Mucosa of rectum (tissue), 2 donors: ENCODE measurements at regions not wholly inside any gene's neighbourhood (a gene's known extent, or its start where the extent isn't known, plus 50 kb on each side); places are given as distances from the start of the nearest gene placed in this dataset.

Source experiments
- H3K27ac ChIP-seq, 2 donors: one replicate each; pipeline ENCODE4 v1.7.0; 2013; ENCODE audit warnings: inconsistent platforms in 2 of 2, low read depth in 2 of 2, low read length in 2 of 2
- H3K27me3 ChIP-seq, 2 donors: one replicate each; pipeline ENCODE4 v1.7.0; 2013; ENCODE audit warnings: low read length in 2 of 2; ENCODE audit not compliant: control insufficient read depth in 2 of 2, insufficient read depth in 2 of 2
- H3K36me3 ChIP-seq, 2 donors: one replicate each; pipeline ENCODE4 v1.7.0; 2013; ENCODE audit warnings: low read length in 2 of 2; ENCODE audit not compliant: control insufficient read depth in 2 of 2, insufficient read depth in 2 of 2
- H3K4me1 ChIP-seq, 2 donors: one replicate each; pipeline ENCODE4 v1.7.0; 2013; ENCODE audit warnings: low read length in 2 of 2, mild to moderate bottlenecking in 1 of 2; ENCODE audit not compliant: control insufficient read depth in 2 of 2, insufficient read depth in 2 of 2
- H3K4me3 ChIP-seq, 2 donors: one replicate each; pipeline ENCODE4 v1.7.0; 2013; ENCODE audit warnings: low read length in 2 of 2
- H3K9ac ChIP-seq, 2 donors: one replicate each; pipeline ENCODE4 v1.7.0; 2013; ENCODE audit warnings: low read length in 2 of 2, low read depth in 1 of 2, mild to moderate bottlenecking in 1 of 2
- H3K9me3 ChIP-seq, 2 donors: one replicate each; pipeline ENCODE4 v1.7.0; 2013; ENCODE audit warnings: low read length in 2 of 2; ENCODE audit not compliant: control insufficient read depth in 2 of 2
- donor health status: healthy.
- donor health status: Normal muscosa, but diverticular disease.

- H3K9ac ChIP-seq, result no peak overlapping the region
- H3K4me3 ChIP-seq, result no peak overlapping the region
- H3K36me3 ChIP-seq, result no peaks in the 10 kb centered on the region
- no peaks in the 10 kb centered on the region for H3K4me1 ChIP-seq
- no peak overlapping the region for H3K27ac ChIP-seq
- H3K9me3 ChIP-seq, result no peaks in the 10 kb centered on the region
- no peaks in the 10 kb centered on the region for H3K27me3 ChIP-seq
These were observed 401.9 kb upstream of the PHF14 start for GRCh38 chr7:10571759-10572158.

- H3K9me3 ChIP-seq, result no peaks in the 10 kb centered on the region
- no peak overlapping the region for H3K27ac ChIP-seq
- H3K4me1 ChIP-seq, result no peaks in the 10 kb centered on the region
- H3K27me3 ChIP-seq, result no peaks in the 10 kb centered on the region
- H3K9ac ChIP-seq, result no peak overlapping the region
- no peak overlapping the region for H3K4me3 ChIP-seq
- no peaks in the 10 kb centered on the region for H3K36me3 ChIP-seq
These were observed 395.8 kb upstream of the PHF14 start for GRCh38 chr7:10577866-10578374.

GRCh38 chr7:10579561-10579960 lies 394.1 kb upstream of the PHF14 start:
- Histone ChIP-seq H3K9ac (no peak overlapping the region), H3K4me1 (no peaks in the 10 kb centered on the region), H3K27ac (no peak overlapping the region), H3K4me3 (no peak overlapping the region), H3K9me3 (no peaks in the 10 kb centered on the region), H3K36me3 (no peaks in the 10 kb centered on the region), H3K27me3 (no peaks in the 10 kb centered on the region)

GRCh38 chr7:10584886-10585285 lies 388.8 kb upstream of the PHF14 start:
- no peaks in the 10 kb centered on the region for H3K27me3 ChIP-seq
- no peaks in the 10 kb centered on the region for H3K9me3 ChIP-seq
- no peak overlapping the region for H3K9ac ChIP-seq
- no peak overlapping the region for H3K4me3 ChIP-seq
- no peaks in the 10 kb centered on the region for H3K4me1 ChIP-seq
- no peaks in the 10 kb centered on the region for H3K36me3 ChIP-seq
- H3K27ac ChIP-seq, result no peak overlapping the region

- H3K27me3 ChIP-seq, result no peaks in the 10 kb centered on the region
- H3K4me3 ChIP-seq, result no peak overlapping the region
- H3K4me1 ChIP-seq, result no peaks in the 10 kb centered on the region
- H3K9ac ChIP-seq, result no peak overlapping the region
- H3K36me3 ChIP-seq, result no peaks in the 10 kb centered on the region
- no peaks in the 10 kb centered on the region for H3K9me3 ChIP-seq
- H3K27ac ChIP-seq, result no peak overlapping the region
These were observed 385.6 kb upstream of the PHF14 start for GRCh38 chr7:10588084-10588483.

- Histone ChIP-seq H3K27ac (no peak overlapping the region), H3K4me1 (no peaks in the 10 kb centered on the region), H3K36me3 (no peaks in the 10 kb centered on the region), H3K4me3 (no peak overlapping the region), H3K9me3 (no peaks in the 10 kb centered on the region), H3K27me3 (no peaks in the 10 kb centered on the region), H3K9ac (no peak overlapping the region)
These were observed 381.1 kb upstream of the PHF14 start for GRCh38 chr7:10592604-10593003.

- H3K27ac ChIP-seq, result no peak overlapping the region
These were observed 380.6 kb upstream of the PHF14 start for GRCh38 chr7:10593080-10593479.

GRCh38 chr7:10596827-10597226 lies 376.8 kb upstream of the PHF14 start:
- Histone ChIP-seq H3K27ac (no peak overlapping the region), H3K9ac (no peak overlapping the region), H3K4me3 (no peak overlapping the region), H3K36me3 (no peaks in the 10 kb centered on the region), H3K27me3 (no peaks in the 10 kb centered on the region), H3K9me3 (no peaks in the 10 kb centered on the region), H3K4me1 (no peaks in the 10 kb centered on the region)

More at GRCh38 chr7:10593080-10593479, 380.6 kb upstream of the PHF14 start:
- Histone ChIP-seq H3K4me1 (no peaks in the 10 kb centered on the region), H3K4me3 (no peak overlapping the region), H3K27me3 (no peaks in the 10 kb centered on the region), H3K36me3 (no peaks in the 10 kb centered on the region), H3K9me3 (no peaks in the 10 kb centered on the region), H3K9ac (no peak overlapping the region)

GRCh38 chr7:10604128-10604527 lies 369.5 kb upstream of the PHF14 start:
- no peaks in the 10 kb centered on the region for H3K36me3 ChIP-seq
- no peak overlapping the region for H3K4me3 ChIP-seq
- H3K9me3 ChIP-seq, result no peaks in the 10 kb centered on the region
- H3K4me1 ChIP-seq, result no peaks in the 10 kb centered on the region
- H3K9ac ChIP-seq, result no peak overlapping the region
- H3K27ac ChIP-seq, result no peak overlapping the region
- H3K27me3 ChIP-seq, result no peaks in the 10 kb centered on the region

GRCh38 chr7:10612950-10613349 lies 360.7 kb upstream of the PHF14 start:
- Histone ChIP-seq H3K36me3 (no peaks in the 10 kb centered on the region), H3K9me3 (peaks cover 0 to 4% of the 10 kb centered on the region in 2 donors), H3K4me3 (no peak overlapping the region), H3K27ac (no peak overlapping the region), H3K27me3 (no peaks in the 10 kb centered on the region), H3K9ac (no peak overlapping the region), H3K4me1 (no peaks in the 10 kb centered on the region)

GRCh38 chr7:10618953-10619352 lies 354.7 kb upstream of the PHF14 start:
- Histone ChIP-seq H3K36me3 (no peaks in the 10 kb centered on the region), H3K4me1 (no peaks in the 10 kb centered on the region), H3K9me3 (peaks cover 0 to 4% of the 10 kb centered on the region in 2 donors), H3K27ac (no peak overlapping the region), H3K27me3 (no peaks in the 10 kb centered on the region), H3K4me3 (no peak overlapping the region), H3K9ac (no peak overlapping the region)
